Prostate gland (tissue), 2 donors: ENCODE measurements at regions not wholly inside any gene's neighbourhood (a gene's known extent, or its start where the extent isn't known, plus 50 kb on each side); places are given as distances from the start of the nearest gene placed in this dataset.

ENCODE experiments used
- POLR2A ChIP-seq: fragments of 450-650 bp; IDR thresholded peaks from one replicate; pipeline ENCODE4 v1.6.1; 2016; ENCODE audit warnings: antibody characterized with exemption, mild to moderate bottlenecking
- TF ChIP-seq, protein P1 (sequence below), 4 experiments: fragments of 200-600 bp in 2 of 4; fragments of 450-650 bp in 2 of 4; sonication (generic) in 2 of 4; IDR thresholded peaks; 1 replicate in 3 of 4; 2 replicates in 1 of 4; pipeline ENCODE4 v1.5.1; 2016 to 2019; ENCODE audit warnings: antibody characterized with exemption in 4 of 4, mild to moderate bottlenecking in 2 of 4, moderate library complexity in 2 of 4

GRCh38 chr11:91932151-91932821, 292.3 kb upstream of the FAT3 start:
- TF ChIP-seq, protein P1, sequence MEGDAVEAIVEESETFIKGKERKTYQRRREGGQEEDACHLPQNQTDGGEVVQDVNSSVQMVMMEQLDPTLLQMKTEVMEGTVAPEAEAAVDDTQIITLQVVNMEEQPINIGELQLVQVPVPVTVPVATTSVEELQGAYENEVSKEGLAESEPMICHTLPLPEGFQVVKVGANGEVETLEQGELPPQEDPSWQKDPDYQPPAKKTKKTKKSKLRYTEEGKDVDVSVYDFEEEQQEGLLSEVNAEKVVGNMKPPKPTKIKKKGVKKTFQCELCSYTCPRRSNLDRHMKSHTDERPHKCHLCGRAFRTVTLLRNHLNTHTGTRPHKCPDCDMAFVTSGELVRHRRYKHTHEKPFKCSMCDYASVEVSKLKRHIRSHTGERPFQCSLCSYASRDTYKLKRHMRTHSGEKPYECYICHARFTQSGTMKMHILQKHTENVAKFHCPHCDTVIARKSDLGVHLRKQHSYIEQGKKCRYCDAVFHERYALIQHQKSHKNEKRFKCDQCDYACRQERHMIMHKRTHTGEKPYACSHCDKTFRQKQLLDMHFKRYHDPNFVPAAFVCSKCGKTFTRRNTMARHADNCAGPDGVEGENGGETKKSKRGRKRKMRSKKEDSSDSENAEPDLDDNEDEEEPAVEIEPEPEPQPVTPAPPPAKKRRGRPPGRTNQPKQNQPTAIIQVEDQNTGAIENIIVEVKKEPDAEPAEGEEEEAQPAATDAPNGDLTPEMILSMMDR (IDR thresholded peaks at IDR 0.05), result no peak
- TF ChIP-seq POLR2A, result no peak
